ENCODE measurements at regions not wholly inside any gene's neighbourhood (a gene's known extent, or its start where the extent isn't known, plus 50 kb on each side); places are given as distances from the start of the nearest gene placed in this dataset.

DNA sequence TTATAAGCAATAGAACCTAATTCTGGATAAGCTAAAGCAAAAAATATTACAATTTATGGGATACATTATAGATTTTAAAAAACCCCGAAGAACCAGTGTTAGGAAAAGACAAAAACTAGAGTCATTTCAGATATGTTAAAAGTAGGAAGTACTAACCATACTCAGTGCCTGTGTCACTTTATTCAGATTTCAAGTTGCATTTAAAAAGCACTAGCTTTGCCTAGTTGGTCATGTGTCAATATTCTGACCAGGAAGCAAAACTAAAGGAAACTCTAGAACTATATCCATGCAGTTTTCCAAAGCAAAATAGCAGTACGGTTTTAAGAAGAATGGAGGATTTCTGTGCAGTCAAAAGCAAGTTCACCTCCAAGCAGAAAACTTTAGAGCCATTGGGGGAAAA lies 88.4 kb downstream of the RAP2B start:
- TF ChIP-seq, protein P1, sequence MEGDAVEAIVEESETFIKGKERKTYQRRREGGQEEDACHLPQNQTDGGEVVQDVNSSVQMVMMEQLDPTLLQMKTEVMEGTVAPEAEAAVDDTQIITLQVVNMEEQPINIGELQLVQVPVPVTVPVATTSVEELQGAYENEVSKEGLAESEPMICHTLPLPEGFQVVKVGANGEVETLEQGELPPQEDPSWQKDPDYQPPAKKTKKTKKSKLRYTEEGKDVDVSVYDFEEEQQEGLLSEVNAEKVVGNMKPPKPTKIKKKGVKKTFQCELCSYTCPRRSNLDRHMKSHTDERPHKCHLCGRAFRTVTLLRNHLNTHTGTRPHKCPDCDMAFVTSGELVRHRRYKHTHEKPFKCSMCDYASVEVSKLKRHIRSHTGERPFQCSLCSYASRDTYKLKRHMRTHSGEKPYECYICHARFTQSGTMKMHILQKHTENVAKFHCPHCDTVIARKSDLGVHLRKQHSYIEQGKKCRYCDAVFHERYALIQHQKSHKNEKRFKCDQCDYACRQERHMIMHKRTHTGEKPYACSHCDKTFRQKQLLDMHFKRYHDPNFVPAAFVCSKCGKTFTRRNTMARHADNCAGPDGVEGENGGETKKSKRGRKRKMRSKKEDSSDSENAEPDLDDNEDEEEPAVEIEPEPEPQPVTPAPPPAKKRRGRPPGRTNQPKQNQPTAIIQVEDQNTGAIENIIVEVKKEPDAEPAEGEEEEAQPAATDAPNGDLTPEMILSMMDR (IDR thresholded peaks at IDR 0.05 in 2 of 3, conservative IDR thresholded peaks at IDR 0.05 in 1 of 3; ENCODE audit: borderline replicate concordance in 1 of 3, insufficient read depth in 1 of 3, low read depth in 2 of 3, low read length in 2 of 3) = no peak
- no peak for TF ChIP-seq TCF7L2 (IDR thresholded peaks at IDR 0.05; ENCODE audit: borderline replicate concordance, extremely low read depth, insufficient read depth, insufficient read length)
- TF ChIP-seq EZH2 (IDR thresholded peaks at IDR 0.05) = no peak

Measured in HCT116 (cell line).